HS-5 (cell line): ENCODE measurements at regions not wholly inside any gene's neighbourhood (a gene's known extent, or its start where the extent isn't known, plus 50 kb on each side); places are given as distances from the start of the nearest gene placed in this dataset.
"Not testable (repeated sequence)": the region's sequence is repeated elsewhere in the genome, so short reads cannot be mapped to it uniquely, and the experiment has no call there.

Source experiments
- DNase-seq: peaks from one replicate; pipeline ENCODE4 v3.0.0-alpha.2; 2012; ENCODE audit warnings: low read depth

DNA sequence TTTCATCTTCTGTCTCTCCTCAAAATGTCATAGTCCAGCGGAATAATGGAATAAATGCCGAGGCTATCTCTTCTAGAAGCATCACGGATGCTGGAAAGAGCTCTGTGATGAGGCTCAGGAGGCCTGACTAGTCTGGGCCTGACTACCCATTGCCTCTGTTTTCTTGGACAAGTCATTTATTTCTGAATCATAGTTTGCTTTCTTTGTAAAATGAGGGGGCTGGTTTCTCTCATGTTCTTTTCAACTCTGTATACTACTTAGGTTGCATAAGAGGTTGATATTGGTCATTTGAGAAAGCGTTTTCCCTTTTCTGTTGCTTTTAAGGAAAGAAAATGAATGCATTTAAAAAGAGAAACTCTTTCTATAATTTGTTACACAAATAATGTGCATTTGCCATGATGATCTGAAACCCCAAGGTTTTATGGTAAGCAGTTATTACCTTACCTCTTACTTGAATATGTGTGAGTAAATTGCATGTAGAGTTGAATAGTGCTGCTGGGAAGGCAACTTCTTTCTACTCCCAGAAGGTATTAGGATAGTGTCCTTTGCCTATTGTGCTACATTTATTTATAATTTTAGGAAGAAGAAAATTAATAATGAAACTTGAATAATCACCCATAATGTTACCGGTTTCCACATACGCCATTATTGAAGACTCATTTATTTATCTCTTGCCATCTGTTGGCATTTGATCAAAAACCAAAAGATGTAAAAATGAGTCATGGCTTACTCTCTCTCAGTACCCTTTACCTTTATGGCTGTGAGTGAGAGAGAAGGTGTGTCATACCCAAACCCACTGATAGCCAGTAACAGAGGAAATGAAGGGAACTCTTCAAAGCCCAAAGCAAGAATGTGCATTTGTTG is 179.1 kb downstream of the FASLG start:
- DNase-seq, result no peak

- DNase-seq, result no peak
These were observed 179.9 kb downstream of the FASLG start for GRCh38 chr1:172838680-172839313.

GRCh38 chr1:172839639-172840038 is 180.7 kb downstream of the FASLG start:
- DNase-seq, result not testable (repeated sequence)

- DNase-seq, result no peak
These were observed 184.5 kb downstream of the FASLG start for GRCh38 chr1:172843444-172843843.

GRCh38 chr1:172845371-172845770 is 186.5 kb downstream of the FASLG start:
- no peak for DNase-seq

DNA sequence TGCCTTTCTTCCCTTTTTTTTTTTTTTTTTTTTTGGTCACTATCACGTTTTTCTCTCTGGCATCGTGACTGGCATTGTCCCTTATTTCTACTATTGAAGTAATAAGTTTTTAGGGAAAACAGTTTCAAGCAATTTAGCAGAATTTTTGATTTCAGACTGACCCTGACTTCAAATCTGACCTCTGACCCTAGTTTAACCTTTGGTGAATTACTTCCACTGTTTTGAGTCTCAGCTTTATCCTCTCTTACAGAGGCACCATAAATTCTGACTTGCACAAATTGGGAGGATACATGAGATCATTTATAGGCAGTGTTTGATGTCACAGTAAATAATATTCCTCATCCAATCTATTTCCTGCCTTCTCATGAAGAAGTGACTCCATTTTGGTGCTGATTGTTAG is 187.0 kb downstream of the FASLG start:
- no peak for DNase-seq

DNA sequence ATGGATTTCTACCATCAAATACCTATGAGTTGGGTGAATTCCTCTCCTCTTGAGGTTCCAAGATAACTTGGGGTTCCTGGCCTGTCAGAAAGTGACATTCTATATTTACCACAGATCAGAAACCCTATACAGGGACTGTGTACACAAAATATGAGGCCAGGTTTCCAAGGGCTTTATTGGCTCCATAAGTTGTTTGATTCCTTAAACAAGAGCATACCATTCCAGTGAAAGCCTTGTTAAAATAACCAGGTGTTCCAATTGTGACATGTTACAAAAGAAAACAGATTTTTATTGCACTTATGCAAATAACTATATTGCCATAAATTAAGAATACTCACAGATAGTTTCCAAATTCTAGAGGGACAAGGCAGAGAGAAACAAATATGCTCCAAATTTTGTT is 188.9 kb downstream of the FASLG start:
- DNase-seq, result not testable (repeated sequence)

DNA sequence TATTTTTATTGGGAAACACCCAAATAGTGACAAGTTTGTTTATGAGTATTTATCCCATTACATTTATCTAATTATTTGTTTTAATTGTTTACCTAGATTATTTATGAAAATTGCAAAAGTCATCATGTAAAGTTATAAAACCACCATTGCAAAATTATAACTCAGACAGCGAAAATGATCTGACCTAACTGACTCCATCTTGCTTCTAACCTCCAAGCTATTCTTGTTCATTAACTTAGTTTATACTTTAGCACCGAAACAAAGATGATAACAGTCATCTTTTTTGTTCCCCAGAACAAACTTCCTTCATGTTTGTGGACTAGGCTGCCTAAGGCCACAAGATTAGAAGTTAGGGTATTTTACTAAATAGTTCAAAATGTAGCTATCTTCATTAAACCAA is 190.8 kb downstream of the FASLG start:
- no peak for DNase-seq

- DNase-seq, result no peak
These were observed 192.2 kb downstream of the FASLG start for GRCh38 chr1:172851077-172851476.

- DNase-seq, result no peak
These were observed 193.0 kb downstream of the FASLG start for GRCh38 chr1:172851856-172852255.

GRCh38 chr1:172855983-172856382 is 194.8 kb downstream of the TNFSF18 start:
- not testable (repeated sequence) for DNase-seq

DNA sequence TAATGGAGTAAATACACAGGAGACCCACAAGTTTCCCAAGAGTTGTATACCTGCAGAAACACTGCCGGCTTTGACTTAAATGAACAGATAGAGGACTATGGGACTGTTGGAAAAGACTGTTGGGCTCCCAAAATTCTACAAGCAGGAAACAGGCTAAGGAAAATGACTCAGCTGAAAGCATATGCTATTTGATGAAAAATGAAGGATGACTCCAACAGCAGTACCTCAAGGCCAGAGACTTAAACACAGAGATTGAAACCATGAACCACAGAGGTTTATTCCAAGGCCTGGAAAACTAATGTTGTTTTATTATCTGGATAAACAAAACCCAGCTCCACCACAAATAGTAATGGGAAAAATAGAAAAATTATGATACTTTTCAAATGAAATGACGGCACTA is 187.7 kb downstream of the TNFSF18 start:
- no peak for DNase-seq

DNA sequence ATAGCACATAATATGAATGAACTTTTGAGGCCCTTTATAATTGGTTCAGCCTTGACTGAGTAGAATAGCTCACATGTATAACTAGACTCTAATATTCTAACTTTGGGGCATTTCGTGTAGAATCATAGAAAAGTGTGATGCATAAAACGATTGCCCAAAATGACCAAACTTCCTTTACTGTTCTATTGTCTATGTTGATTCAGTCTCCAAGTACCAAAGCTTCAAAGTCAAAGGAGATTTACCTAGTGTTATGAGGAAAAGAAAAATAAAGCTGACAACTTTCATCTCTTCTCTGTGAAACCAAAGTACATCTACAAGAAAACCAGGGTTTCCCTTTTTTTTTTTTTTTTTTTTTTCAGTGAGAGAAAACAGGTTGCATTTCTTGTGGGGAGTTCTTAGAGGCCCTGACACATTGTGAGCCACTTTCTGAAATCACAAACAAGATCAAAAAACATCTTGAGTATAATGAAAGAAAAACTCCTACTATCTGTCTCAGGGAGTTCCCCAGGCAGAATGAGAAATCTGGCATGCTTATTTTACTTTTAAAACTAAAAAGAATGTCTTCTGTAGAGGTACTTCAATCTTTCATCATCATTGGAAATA is 183.4 kb downstream of the TNFSF18 start:
- DNase-seq, result no peak

DNA sequence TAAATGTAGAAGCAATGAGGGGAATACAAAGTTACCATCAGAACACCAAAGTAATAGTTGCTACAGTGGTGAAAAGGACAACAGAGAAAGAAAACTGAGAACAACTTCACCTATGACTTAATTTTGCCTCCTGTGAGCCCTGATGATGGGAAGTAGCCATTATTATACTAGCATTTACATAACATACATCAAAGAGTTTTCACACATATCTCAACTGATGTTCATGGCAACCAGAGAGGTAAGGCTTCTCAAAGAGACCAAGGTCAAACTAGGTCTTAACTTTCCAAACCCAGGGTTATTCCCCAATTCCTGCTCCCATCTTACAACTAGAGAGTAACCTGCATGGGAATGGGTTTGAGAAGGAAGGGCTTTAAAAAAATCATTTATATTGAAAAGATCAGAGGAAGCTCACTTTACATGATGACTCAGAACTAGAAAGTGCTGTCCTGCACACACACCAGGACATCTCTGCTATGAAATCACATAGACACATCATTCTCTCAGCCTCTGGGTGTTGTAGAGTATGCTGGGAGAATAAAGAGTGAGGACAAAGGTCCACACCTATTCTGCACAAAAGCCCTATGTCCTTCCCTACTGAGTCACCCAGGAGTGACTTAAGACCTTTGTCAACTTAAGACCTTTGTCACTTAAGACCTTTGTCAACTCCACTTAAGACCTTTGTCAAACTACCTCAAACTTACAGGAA is 179.7 kb downstream of the TNFSF18 start:
- no peak for DNase-seq

DNA sequence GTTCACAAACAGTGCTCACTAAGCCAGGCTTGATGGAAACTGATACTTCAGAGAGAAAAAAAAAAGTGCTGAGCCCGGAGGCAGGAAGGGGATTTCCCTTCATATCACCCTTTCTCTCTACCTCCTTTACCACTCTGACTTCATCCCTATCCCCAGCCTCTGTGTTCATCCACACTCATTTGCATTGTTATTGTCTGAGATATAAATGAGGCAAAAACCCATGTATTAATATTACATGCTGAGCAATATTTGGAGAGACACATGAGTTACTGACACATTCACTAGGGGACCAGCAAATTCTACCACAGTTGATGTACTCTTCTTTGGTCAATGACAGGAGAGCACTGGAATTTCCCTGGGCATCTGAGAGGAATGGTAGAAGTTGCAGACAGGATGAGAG is 175.8 kb downstream of the TNFSF18 start:
- DNase-seq, result no peak

- no peak for DNase-seq
These were observed 174.8 kb downstream of the TNFSF18 start for GRCh38 chr1:172875892-172876291.

DNA sequence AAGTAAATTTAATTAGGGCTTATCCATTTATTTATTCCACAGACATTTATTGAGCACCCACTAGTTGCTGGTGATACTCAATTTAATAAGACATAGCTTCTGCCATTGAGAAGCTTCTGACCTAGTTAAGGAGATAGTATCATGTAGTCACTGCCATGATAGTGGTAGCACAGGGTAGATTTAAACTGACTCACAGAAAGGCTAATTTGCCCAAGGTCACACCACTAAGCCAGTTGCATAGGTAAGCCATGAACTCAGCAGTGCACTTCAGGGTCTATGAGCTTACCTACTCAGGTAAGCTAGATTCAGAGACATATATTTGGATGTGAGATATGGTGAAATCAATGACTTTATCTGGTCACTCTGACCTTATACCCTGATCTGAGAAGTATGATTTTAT is 168.4 kb downstream of the TNFSF18 start:
- no peak for DNase-seq

DNA sequence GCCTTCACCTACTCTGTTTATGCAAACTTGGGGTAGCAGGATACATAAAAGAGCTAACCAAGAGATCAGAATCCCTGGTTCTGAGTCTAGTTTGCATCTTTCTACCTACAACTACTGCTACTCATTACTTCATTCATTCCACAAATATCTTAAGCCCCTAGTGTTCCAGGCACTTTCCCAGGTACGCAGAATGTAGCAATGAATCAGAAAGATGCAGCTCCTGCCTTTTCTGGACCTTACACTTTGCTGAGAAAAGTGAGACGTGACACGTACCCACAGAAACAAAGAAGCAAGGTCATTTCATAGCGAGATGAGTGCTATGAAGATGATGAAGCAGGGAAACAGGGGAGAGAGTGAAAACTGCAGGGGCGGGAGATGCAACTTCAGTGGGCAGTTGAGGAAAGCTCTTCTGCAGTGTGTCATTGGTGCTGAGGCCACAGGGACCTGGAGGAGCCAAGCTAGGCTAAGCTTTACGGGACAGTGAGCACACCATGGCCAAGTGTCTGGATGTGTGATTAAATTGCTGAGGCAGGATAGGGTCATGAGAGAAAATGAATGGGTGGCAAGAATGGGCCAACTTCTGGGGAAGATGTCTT is 167.9 kb downstream of the TNFSF18 start:
- no peak for DNase-seq

DNA sequence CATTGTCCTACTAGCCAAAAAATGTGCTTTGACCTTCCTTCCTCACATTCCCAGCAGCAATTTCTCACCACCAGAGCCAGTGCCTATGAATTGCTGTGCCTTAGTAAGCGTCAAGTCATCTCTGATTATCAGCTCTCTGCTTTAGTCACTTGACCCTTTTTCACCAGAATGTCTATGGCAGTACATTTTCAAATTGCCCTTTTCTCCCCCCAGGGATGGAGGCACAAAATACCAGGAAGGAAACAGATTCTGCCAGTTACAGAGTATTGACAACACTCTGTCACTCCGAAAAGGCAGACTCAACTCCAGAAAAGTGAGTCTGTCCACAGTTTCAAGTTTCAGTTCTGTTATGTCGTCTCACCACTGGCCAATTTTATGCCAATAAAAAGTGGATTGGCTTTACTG is 167.4 kb downstream of the TNFSF18 start:
- no peak for DNase-seq

- no peak for DNase-seq
These were observed 166.9 kb downstream of the TNFSF18 start for GRCh38 chr1:172883844-172884243.

DNA sequence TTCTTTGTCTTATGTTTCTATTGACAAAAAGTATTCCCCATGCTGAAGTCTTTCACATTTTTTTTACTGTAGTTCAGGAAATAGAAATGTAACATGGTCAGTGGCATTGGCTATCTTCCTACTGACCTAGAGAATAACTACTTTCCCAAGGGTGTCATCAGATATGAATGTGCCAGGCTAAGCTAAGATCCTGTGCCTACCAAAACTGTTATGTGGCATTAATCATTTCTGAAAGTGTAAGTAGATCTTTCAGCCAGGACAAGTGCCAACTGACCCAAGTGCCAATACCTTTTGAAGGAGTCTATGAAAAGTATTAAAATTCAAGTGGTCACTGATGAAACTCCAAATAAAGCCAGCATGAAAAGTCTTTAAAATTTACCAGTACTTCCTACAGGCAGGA is 165.3 kb downstream of the TNFSF18 start:
- DNase-seq, result peak; percentile 39

DNA sequence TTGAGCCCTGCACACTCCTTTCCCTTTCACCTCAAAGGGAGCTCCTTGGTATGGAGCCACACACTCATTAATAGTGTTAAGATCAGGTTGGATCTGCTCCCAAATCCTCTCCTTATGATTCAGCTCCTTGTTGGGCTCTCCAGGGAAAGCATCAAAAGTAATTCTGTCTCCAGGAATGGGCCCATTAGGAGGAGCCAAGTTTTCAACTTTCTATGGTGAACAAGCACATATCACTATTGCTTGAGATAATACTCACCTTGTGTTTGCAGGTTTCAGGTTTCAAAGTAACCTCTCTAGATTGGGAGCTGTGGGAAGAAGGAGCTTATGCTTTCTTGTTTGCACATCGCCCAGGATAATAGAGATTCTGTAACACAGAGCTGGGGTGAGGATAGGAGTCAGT is 164.8 kb downstream of the TNFSF18 start:
- DNase-seq, result no peak
